ENCODE measurements at regions not wholly inside any gene's neighbourhood (a gene's known extent, or its start where the extent isn't known, plus 50 kb on each side); places are given as distances from the start of the nearest gene placed in this dataset.

DNA sequence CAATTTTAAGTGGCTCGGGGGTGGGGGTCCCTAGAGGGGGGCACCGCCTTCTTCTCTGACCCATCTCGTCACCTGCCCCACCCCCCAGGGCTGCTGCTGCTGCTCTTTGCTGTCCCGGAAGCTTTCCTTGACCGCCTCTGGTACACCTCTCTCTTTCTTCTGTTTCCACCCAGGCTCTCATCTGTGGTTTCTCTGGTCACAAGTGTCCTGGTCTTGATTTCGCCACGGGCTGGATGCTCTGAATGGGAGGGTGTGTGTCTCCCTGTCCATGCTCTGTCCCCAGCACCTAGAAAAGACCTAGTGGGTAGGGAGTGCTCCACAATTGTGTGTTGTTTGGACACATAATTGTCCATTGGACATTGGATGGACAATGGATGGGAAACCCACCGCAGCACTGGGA is 134.7 kb upstream of the CIBAR2 start:
- no peaks in the 10 kb centered on the region; the same call in 1 of the 2 replicates for H4K20me1 ChIP-seq (ENCODE audit: insufficient read depth)
- no peak overlapping the region for H3K4me3 ChIP-seq (ENCODE audit: low read depth in 2 of 2, low read length in 1 of 2)

More for the DNA sequence above, 134.7 kb upstream of the CIBAR2 start:
- Histone ChIP-seq H3K27ac (ENCODE audit: low read depth in 2 of 2, low read length in 1 of 2) (peak overlapping the region in 1 of 2 experiments; percentile 72; a peak in 2 of 4 replicates), H2AFZ (ENCODE audit: low read depth) (no peak overlapping the region), H3K9me2 (no peaks in the 10 kb centered on the region), H3K9ac (no peak overlapping the region), H3K79me2 (ENCODE audit: insufficient read depth) (no peaks in the 10 kb centered on the region; the same call in 1 of the 2 replicates), H3K36me3 (replicated peaks in 1 of 2; ENCODE audit: control insufficient read depth in 1 of 2, insufficient read depth in 2 of 2, low read length in 1 of 2) (no peaks in the 10 kb centered on the region), H3F3A (replicated peaks; ENCODE audit: insufficient read depth) (peaks cover 10% of the 10 kb centered on the region), H3K27me3 (ENCODE audit: insufficient read depth) (no peaks in the 10 kb centered on the region), H3K4me1 (ENCODE audit: control insufficient read depth in 1 of 2, insufficient read depth in 2 of 2, low read depth in 1 of 2, low read length in 1 of 2) (peaks cover 0 to 66% of the 10 kb centered on the region in 2 experiments; a peak in 1 of 4 replicates), H3K9me3 (no peaks in the 10 kb centered on the region), H3K4me2 (no peak overlapping the region)
- POLR2A ChIA-PET = interaction anchor here (0.6 to 0.7 kb wide), 2 partner anchors 11 to 138 kb away, joined by 5 to 6 read pairs; no protein-coding TSS in a partner anchor
- WGBS (ENCODE audit: low lambda C conversion rate) = 73% methylated on average over 8 of the region's 8 CpGs
- DNase-seq = no peak
- CTCF ChIA-PET = interaction anchor here (0.6 to 11.7 kb wide), 16 partner anchors 9 to 471 kb away, joined by 3 to 180 read pairs (median 4); partner anchors contain the start of gene CIBAR2
- TF ChIP-seq JUND (IDR thresholded peaks at IDR 0.05) = no peak
- TF ChIP-seq USF1 (IDR thresholded peaks at IDR 0.05; ENCODE audit: borderline replicate concordance, low read depth) = no peak
- TF ChIP-seq NFIC (IDR thresholded peaks at IDR 0.05; ENCODE audit: borderline replicate concordance) = no peak
- TF ChIP-seq FOSL2 (IDR thresholded peaks at IDR 0.05; ENCODE audit: borderline replicate concordance, low read depth) = no peak
- no peak for TF ChIP-seq IRF3 (IDR thresholded peaks at IDR 0.05; ENCODE audit: low read depth, low read length)
- no peak for TF ChIP-seq TCF12 (IDR thresholded peaks at IDR 0.05)
- TF ChIP-seq ELF1 (IDR thresholded peaks at IDR 0.05) = no peak
- TF ChIP-seq REST (IDR thresholded peaks at IDR 0.05; ENCODE audit: low read depth, low read length) = no peak
- TF ChIP-seq RFX5 (IDR thresholded peaks at IDR 0.05; ENCODE audit: low read length) = no peak
